Loucy (cell line): ENCODE measurements at regions not wholly inside any gene's neighbourhood (a gene's known extent, or its start where the extent isn't known, plus 50 kb on each side); places are given as distances from the start of the nearest gene placed in this dataset.

Experiments
- CTCF ChIP-seq: fragments of 200-600 bp; sonication (generic); conservative IDR thresholded peaks from 2 replicates; pipeline ENCODE4 v1.5.1; 2014; ENCODE audit warnings: mild to moderate bottlenecking, antibody characterized with exemption, low read length
- EZH2phosphoT487 ChIP-seq: fragments of 200-600 bp; IDR thresholded peaks from 2 replicates; pipeline ENCODE4 v1.6.1; 2018; ENCODE audit warnings: antibody characterized with exemption, mild to moderate bottlenecking, moderate library complexity, borderline replicate concordance

GRCh38 chr1:14318830-14319229 lies 279.7 kb upstream of the KAZN start:
- TF ChIP-seq CTCF (no peak), EZH2phosphoT487 (no peak)
